GM18870 (cell line): ENCODE measurements at regions not wholly inside any gene's neighbourhood (a gene's known extent, or its start where the extent isn't known, plus 50 kb on each side); places are given as distances from the start of the nearest gene placed in this dataset.
"Not testable (repeated sequence)": the region's sequence is repeated elsewhere in the genome, so short reads cannot be mapped to it uniquely, and the experiment has no call there.

Source experiments
- ATAC-seq: cut with Tn5 transposase; IDR thresholded peaks from one replicate; pipeline ENCODE4 v1.9.1; 2021; ENCODE audit warnings: moderate library complexity; ENCODE audit not compliant: unreplicated experiment

DNA sequence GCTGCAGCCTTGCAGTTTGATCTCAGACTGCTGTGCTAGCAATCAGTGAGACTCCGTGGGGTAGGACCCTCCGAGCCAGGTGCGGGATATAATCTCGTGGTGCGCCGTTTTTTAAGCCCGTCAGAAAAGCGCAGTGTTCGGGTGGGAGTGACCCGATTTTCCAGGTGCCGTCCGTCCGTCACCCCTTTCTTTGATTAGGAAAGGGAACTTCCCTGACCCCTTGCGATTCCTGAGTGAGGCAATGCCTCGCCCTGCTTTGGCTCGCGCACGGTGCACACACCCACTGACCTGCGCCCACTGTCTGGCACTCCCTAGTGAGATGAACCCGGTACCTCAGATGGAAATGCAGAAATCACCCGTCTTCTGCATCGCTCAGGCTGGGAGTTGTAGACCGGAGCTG lies 203.2 kb downstream of the SNCAIP start:
- not testable (repeated sequence) for ATAC-seq

- peak; percentile 69 for ATAC-seq
Measured at GRCh38 chr5:122515709-122516431, 203.8 kb downstream of the SNCAIP start.

DNA sequence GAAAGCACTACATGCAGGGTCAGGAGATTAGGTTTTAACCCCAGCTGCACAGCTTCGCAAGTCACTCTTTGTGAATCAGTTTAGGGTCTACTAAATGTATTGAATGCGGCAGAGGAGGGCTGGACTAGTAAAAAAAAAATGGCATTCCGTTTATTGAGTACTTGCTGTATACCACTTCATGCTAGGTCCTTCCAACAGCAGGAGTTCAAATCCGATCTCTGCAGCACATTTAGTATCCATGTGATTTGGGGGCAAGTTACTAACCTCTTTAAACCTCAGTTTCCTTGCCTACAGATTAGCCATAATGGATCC lies 204.4 kb downstream of the SNCAIP start:
- ATAC-seq = no peak

GRCh38 chr5:122517091-122517490 lies 205.1 kb downstream of the SNCAIP start:
- no peak for ATAC-seq

- ATAC-seq = no peak
Measured at GRCh38 chr5:122523776-122524175, 211.7 kb downstream of the SNCAIP start.

DNA sequence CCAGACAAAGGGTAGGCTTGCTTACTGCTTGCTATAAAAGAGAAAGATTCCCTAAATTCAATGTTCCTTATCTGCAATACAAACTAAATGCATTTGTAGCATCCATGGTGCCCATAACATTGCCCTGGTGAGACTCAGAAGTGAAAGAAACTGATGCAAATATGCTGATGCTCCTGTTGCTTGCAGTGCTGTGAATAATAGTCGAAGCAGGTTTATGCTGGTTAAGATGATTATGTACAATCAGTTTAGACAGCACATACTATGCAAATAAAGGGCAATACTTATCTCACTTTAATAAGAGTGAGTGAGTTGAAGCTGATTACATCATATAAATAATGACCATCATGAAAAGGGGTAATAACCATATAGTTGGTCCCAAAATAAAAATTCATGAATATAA lies 215.5 kb downstream of the SNCAIP start:
- ATAC-seq = no peak

- no peak for ATAC-seq
Measured at GRCh38 chr5:122532035-122532434, 220.0 kb downstream of the SNCAIP start.

DNA sequence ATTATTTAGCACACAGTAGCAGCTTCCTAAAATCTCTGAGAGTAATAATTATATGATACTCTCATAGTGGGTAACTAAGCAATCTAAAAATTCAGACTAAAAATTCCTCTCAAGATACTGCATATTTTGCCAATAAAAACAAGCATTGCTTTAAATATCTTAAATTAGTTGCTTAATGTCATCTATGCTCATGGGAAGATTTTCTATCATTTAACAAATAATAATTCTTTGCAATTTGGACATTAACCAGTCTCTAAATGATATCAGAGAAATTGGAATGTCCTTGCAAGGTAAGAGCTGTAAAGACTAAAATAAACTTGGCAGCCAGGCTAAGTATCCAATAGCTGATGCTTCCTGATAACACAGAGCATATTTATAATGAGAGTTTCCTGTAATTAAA lies 221.8 kb downstream of the SNCAIP start:
- no peak for ATAC-seq

- ATAC-seq = no peak
Measured at GRCh38 chr5:122534829-122535228, 222.8 kb downstream of the SNCAIP start.

- ATAC-seq = no peak
Measured at GRCh38 chr5:122541388-122541787, 229.4 kb downstream of the SNCAIP start.

GRCh38 chr5:122545986-122546385 lies 228.9 kb upstream of the SNX2 start:
- no peak for ATAC-seq

- ATAC-seq = no peak
Measured at GRCh38 chr5:122547219-122547618, 227.7 kb upstream of the SNX2 start.

- ATAC-seq = no peak
Measured at GRCh38 chr5:122547669-122548068, 227.2 kb upstream of the SNX2 start.

DNA sequence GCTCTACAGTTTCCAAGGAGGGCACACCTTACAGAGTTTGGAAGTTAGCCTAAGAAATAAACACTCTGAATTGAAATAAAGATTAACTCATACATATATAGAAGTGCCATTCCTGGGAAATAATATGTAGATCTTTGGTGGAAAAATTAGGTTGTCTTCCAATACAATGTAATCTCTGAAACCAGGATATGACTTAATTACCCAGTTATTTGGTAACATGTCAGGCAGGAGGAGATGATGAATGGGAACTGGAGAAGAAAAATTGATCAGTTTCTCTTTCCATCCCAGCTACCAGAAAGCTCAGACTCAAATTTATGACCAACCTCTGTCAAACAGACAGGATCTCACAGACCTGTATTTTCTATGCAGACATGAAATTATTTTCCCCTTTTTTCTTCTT lies 215.2 kb upstream of the SNX2 start:
- ATAC-seq = no peak

- no peak for ATAC-seq
Measured at GRCh38 chr5:122561209-122561608, 213.7 kb upstream of the SNX2 start.

GRCh38 chr5:122565331-122565730 lies 209.5 kb upstream of the SNX2 start:
- no peak for ATAC-seq

DNA sequence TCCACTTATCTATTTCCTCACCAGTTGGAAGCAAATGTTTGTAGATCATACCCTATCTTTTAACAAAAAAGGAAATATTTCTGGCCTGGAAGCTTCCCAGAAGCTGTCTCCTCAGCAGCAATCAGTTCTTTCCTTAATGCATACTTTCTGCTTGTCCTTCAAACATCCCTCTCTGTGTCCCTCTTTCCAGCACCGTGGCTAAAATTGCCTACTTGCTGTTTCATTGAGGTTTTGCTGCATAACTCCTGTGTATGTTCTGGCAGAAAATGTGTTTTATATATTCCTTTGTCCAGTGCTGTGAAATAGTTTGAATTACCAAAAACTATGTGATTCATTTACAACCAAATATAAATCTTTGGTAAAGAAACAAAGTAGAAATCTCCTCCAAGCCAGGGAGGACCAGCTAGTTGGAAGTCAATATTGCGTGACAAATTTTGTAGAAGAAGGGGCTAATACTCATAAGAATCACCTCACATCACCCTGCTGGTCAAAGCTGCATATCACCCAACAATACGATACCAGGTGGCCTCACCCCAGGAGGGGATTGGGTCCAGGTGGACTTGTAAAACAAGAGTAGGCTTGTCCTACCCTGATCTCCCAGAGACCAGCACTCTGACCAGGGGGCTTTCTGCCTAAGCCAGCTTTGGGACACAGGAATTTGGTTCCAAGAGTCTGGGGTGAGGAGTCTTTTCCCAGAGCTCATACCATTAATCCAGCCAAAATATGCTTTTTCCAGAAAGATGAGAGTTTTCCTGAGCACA lies 198.4 kb upstream of the SNX2 start:
- ATAC-seq = no peak

GRCh38 chr5:122581629-122582028 lies 193.3 kb upstream of the SNX2 start:
- ATAC-seq = no peak

GRCh38 chr5:122584411-122585300 lies 190.2 kb upstream of the SNX2 start:
- ATAC-seq = no peak

DNA sequence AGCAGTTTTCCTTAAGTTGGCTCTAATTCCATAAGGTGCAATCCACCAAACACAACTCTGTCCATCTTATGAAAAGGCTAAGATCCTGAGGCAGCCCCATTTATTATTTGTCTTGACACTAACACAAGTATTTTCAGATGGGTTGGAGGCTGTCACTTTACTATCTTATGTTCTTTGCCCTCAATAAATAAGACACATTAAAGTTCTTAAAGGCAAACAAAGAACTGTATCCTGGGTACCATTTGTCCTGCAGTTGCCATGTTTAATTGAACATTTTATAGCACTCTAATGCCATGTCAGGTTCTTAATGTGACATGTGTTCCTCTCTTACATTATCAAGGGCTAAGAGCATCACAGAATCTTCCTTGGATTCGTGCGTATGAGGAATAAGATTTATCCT lies 189.5 kb upstream of the SNX2 start:
- no peak for ATAC-seq

GRCh38 chr5:122586351-122586750 lies 188.5 kb upstream of the SNX2 start:
- ATAC-seq = no peak

DNA sequence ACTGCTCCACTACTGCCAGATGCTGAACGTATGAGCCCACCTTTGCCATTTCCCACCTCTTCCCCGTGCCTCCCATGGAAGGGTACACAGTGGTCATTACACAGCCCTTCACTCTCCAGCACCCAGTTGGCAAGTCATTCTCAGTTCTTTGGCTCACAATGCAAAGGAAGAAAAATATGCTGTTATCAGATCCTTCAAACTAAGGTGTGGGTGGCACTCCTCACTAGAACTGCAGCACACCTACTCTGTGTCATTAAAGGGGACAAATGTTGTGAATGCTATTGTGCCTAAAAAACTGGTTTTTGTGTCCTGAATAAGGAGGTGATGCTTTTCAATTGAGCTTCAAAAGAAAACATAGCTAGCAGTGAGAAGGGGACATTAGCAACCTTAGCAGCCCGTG lies 183.1 kb upstream of the SNX2 start:
- ATAC-seq = no peak
